ENCODE measurements at regions not wholly inside any gene's neighbourhood (a gene's known extent, or its start where the extent isn't known, plus 50 kb on each side); places are given as distances from the start of the nearest gene placed in this dataset.
A peak's percentile ranks its signal among the peaks of the same experiment; 100 is the strongest.

- no peaks in the 10 kb centered on the region for H4K20me1 ChIP-seq (ENCODE audit: insufficient read depth, poor library complexity, severe bottlenecking)
- no peak overlapping the region for H2AFZ ChIP-seq
- no peaks in the 10 kb centered on the region for H3K4me1 ChIP-seq (ENCODE audit: insufficient read depth)
- peak; percentile 6 for DNase-seq (ENCODE audit: low spot score)
- TF ChIP-seq EZH2 (IDR thresholded peaks at IDR 0.05; ENCODE audit: borderline replicate concordance): no peak
- TF ChIP-seq EZH2phosphoT487 (IDR thresholded peaks at IDR 0.05; ENCODE audit: low read depth, severe bottlenecking, unreplicated experiment): no peak
- peak; percentile 24 for TF ChIP-seq CTCF (IDR thresholded peaks at IDR 0.05; ENCODE audit: poor library complexity)
- no peak overlapping the region for H3K4me2 ChIP-seq
- no peaks in the 10 kb centered on the region for H3K9me2 ChIP-seq (replicated peaks; ENCODE audit: insufficient read depth)
- H3K36me3 ChIP-seq (replicated peaks; ENCODE audit: insufficient read depth, low read depth): no peaks in the 10 kb centered on the region
- no peaks in the 10 kb centered on the region for H3K79me2 ChIP-seq
- H3K9me3 ChIP-seq (ENCODE audit: low read depth): no peaks in the 10 kb centered on the region
- no peaks in the 10 kb centered on the region for H3K27me3 ChIP-seq
- 50% methylated on average over 5 of the region's 5 CpGs for WGBS (ENCODE audit: low lambda C conversion rate, missing lambda C conversion rate)
- no peak overlapping the region for H3K4me3 ChIP-seq
- no peak overlapping the region for H3K27ac ChIP-seq
Measured at GRCh38 chrX:25442499-25442898, 426.7 kb upstream of the ARX start.

- Histone ChIP-seq H3K36me3 (replicated peaks; ENCODE audit: insufficient read depth, low read depth) (no peaks in the 10 kb centered on the region), H3K9me2 (replicated peaks; ENCODE audit: insufficient read depth) (no peaks in the 10 kb centered on the region), H4K20me1 (ENCODE audit: insufficient read depth, poor library complexity, severe bottlenecking) (no peaks in the 10 kb centered on the region), H2AFZ (no peak overlapping the region), H3K4me3 (no peak overlapping the region), H3K4me1 (ENCODE audit: insufficient read depth) (no peaks in the 10 kb centered on the region), H3K4me2 (no peak overlapping the region), H3K79me2 (no peaks in the 10 kb centered on the region), H3K27me3 (no peaks in the 10 kb centered on the region), H3K27ac (no peak overlapping the region), H3K9me3 (ENCODE audit: low read depth) (no peaks in the 10 kb centered on the region)
- TF ChIP-seq CTCF (IDR thresholded peaks at IDR 0.05; ENCODE audit: poor library complexity) (no peak), EZH2phosphoT487 (IDR thresholded peaks at IDR 0.05; ENCODE audit: low read depth, severe bottlenecking, unreplicated experiment) (no peak), EZH2 (IDR thresholded peaks at IDR 0.05; ENCODE audit: borderline replicate concordance) (no peak)
- DNase-seq (ENCODE audit: low spot score): no peak
- 51% methylated on average over 2 of the region's 2 CpGs for WGBS (ENCODE audit: low lambda C conversion rate, missing lambda C conversion rate)
Measured at GRCh38 chrX:25433307-25433706, 417.5 kb upstream of the ARX start.

GRCh38 chrX:25432396-25432795 is 416.6 kb upstream of the ARX start:
- H3K9me2 ChIP-seq (replicated peaks; ENCODE audit: insufficient read depth): no peaks in the 10 kb centered on the region
- H3K9me3 ChIP-seq (ENCODE audit: low read depth): no peaks in the 10 kb centered on the region
- H3K36me3 ChIP-seq (replicated peaks; ENCODE audit: insufficient read depth, low read depth): no peaks in the 10 kb centered on the region
- H3K79me2 ChIP-seq: no peaks in the 10 kb centered on the region
- no peak for DNase-seq (ENCODE audit: low spot score)
- TF ChIP-seq EZH2phosphoT487 (IDR thresholded peaks at IDR 0.05; ENCODE audit: low read depth, severe bottlenecking, unreplicated experiment) (no peak), CTCF (IDR thresholded peaks at IDR 0.05; ENCODE audit: poor library complexity) (no peak), EZH2 (IDR thresholded peaks at IDR 0.05; ENCODE audit: borderline replicate concordance) (no peak)
- no peaks in the 10 kb centered on the region for H4K20me1 ChIP-seq (ENCODE audit: insufficient read depth, poor library complexity, severe bottlenecking)
- 41% methylated on average over 2 of the region's 2 CpGs for WGBS (ENCODE audit: low lambda C conversion rate, missing lambda C conversion rate)
- H3K4me2 ChIP-seq: no peak overlapping the region
- H3K4me1 ChIP-seq (ENCODE audit: insufficient read depth): no peaks in the 10 kb centered on the region
- H3K4me3 ChIP-seq: no peak overlapping the region
- H3K27ac ChIP-seq: no peak overlapping the region
- H2AFZ ChIP-seq: no peak overlapping the region
- no peaks in the 10 kb centered on the region for H3K27me3 ChIP-seq
